ENCODE measurements at regions not wholly inside any gene's neighbourhood (a gene's known extent, or its start where the extent isn't known, plus 50 kb on each side); places are given as distances from the start of the nearest gene placed in this dataset.

DNA sequence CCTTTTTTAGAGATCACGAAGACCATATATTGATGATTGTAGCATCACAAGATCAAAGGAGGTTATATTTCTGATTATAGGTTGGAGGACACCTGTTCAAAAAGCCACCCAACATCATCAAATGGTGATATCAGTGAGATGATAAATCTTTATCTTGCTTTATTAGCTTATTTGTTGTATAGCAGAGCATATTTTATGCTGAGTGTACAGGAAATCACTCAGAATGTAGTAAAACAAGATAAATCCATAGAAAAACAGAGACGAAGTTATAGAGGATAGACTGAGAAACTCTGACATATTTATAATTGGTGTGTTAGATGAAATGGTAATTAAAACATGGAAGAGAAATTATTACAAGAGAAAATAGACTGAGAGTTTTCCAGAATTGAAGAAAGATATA, 69.8 kb upstream of the DMAC1 start:
- TF ChIP-seq RBBP5 (IDR thresholded peaks at IDR 0.05; ENCODE audit: borderline replicate concordance, low read depth, low read length) (no peak), EZH2 (IDR thresholded peaks at IDR 0.05; ENCODE audit: low read depth, low read length, severe bottlenecking) (no peak), CBX8 (IDR thresholded peaks at IDR 0.05; ENCODE audit: borderline replicate concordance, low read depth, low read length) (no peak), RAD21 (IDR thresholded peaks at IDR 0.05 in 1 of 2, conservative IDR thresholded peaks at IDR 0.05 in 1 of 2; ENCODE audit: low read depth in 2 of 2, low read length in 2 of 2) (no peak), BACH1 (IDR thresholded peaks at IDR 0.05; ENCODE audit: low read length) (no peak)
- TF ChIP-seq, protein P1, sequence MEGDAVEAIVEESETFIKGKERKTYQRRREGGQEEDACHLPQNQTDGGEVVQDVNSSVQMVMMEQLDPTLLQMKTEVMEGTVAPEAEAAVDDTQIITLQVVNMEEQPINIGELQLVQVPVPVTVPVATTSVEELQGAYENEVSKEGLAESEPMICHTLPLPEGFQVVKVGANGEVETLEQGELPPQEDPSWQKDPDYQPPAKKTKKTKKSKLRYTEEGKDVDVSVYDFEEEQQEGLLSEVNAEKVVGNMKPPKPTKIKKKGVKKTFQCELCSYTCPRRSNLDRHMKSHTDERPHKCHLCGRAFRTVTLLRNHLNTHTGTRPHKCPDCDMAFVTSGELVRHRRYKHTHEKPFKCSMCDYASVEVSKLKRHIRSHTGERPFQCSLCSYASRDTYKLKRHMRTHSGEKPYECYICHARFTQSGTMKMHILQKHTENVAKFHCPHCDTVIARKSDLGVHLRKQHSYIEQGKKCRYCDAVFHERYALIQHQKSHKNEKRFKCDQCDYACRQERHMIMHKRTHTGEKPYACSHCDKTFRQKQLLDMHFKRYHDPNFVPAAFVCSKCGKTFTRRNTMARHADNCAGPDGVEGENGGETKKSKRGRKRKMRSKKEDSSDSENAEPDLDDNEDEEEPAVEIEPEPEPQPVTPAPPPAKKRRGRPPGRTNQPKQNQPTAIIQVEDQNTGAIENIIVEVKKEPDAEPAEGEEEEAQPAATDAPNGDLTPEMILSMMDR (IDR thresholded peaks at IDR 0.05; ENCODE audit: control extremely low read depth in 1 of 3, insufficient read depth in 1 of 3, low read depth in 1 of 3, low read length in 3 of 3) = no peak
